D341Med (cell line): ENCODE measurements at regions not wholly inside any gene's neighbourhood (a gene's known extent, or its start where the extent isn't known, plus 50 kb on each side); places are given as distances from the start of the nearest gene placed in this dataset.
A peak's percentile ranks its signal among the peaks of the same experiment; 100 is the strongest.

Source experiments
- DNase-seq: peaks from one replicate; pipeline ENCODE4 v3.0.0; 2012; ENCODE audit warnings: low spot score

DNA sequence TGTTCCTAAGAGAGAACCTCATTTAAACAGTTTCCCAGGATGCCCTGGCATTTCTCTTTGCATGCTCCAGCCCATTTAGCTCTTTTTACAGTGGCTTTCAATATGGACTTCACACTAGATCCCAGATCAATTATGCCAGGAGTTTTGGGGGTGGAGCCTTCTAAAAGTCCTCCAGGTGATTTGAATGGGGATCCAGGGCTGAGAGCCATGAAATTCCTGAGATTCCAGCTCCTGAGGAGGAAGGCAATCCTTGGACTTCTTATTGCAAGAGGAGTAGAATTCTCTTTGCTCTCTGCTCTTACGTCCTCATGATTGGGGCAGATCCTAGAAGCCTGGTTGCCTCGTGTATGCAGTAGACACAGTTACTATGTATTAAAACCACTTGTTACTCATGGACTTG lies 184.2 kb downstream of the DHX35 start:
- no peak for DNase-seq

DNA sequence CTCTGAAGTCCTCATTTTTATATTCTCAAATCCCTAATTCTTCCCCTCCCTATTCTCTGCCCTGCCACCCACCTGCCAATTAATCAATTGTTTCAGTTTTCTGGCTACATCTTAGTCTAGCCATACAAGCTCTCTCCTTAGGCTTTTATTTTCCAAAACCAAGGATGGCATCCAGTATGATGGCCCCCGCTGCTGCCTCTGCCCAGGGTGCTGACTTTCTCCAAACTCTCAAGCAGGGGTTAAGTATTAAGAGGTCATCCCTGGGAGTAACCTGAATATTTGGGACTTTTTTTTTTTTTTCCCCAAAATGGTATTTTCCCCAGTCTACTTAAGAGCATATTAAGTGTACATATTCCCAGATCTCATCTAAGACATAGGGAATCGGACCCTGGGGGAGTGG lies 183.8 kb downstream of the DHX35 start:
- no peak for DNase-seq

DNA sequence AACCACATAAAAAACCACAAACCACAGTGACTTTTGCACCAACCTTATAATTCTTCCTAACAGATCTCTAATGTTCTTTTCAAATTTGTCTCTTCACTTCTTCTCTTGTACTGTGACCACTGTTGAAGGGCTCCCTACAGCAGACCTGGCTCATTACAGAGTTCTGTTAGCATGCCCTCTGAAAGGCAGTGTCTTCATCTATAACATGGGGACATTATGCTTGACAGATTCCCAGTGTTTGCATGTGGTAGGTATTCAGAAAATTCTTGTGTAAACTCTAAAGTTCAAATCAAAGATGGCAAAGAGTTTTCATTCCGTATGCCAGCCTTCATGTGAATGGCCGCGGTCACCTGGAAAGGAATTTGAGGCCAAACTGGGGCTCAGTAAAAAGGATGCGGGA lies 182.6 kb downstream of the DHX35 start:
- DNase-seq = no peak

DNA sequence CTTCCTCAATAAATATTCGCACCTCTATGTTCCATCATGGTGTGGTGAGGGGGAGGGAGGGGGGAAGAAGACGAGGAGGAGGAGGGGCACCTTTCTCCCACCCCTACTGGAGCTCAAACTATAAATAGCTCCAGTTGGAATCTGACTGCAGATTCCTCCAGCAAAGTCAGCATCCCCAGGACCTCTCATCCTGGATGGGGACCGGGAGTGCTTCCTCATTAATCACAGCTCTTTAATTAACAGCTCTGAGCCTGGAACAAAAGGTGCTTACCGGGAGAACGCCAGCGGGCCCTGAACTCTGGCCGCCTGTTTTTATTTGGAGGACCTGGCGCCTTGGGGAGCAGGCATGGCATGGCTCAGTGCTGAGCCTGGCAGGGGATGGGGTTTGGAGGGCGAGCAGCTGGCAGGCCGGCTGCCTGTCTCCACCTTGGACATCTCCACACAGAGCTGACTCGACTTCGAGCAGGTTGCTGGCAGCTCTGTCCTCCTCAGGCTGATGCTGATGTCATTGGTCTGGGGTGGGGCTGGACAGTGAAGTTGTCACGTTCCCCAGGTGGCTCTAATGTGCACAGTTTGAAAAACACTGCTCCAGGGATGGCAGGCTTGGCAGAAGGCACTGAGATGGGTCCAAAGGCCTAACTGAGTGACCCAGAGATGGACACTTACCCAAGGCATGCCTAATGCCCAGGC lies 180.4 kb downstream of the DHX35 start:
- DNase-seq = no peak

DNA sequence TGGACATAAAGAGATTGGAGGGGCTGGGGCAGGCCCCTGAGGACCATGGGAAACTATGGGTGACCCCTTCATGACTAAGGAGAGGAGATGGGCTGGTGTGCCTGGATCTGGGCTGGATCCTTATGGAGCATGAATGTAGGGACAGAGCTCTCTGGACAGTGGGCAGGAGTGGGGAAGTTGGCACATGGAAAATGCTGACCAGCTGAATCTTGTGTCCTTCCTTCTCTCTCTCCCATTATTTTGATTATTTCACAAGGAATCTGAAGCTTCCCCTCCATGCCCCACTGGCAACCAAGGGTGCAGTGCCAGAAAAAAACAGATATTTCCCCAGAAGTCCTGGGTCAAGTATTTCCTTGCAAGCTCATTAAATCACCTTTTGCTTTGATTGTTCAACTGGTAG lies 175.2 kb downstream of the DHX35 start:
- no peak for DNase-seq

DNA sequence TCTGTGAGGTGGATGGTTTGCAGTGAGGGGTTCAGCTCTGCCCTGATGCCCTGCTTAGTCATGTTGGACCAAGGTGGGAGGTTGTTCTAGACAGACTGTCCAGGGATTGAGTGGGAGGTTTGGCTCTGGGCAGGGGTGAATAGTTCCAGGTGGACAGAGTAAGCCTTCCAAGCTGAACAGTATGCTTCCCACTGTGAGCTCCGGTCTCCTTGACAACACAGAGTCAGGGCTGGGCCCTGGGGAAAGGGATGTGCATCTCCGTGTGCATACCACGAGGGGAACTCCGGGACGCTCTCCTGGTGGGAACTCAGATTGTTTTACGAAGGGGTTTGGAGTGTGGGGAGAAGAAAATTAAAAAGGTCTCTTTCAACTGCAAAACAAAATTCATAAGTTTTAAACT lies 174.7 kb downstream of the DHX35 start:
- no peak for DNase-seq

DNA sequence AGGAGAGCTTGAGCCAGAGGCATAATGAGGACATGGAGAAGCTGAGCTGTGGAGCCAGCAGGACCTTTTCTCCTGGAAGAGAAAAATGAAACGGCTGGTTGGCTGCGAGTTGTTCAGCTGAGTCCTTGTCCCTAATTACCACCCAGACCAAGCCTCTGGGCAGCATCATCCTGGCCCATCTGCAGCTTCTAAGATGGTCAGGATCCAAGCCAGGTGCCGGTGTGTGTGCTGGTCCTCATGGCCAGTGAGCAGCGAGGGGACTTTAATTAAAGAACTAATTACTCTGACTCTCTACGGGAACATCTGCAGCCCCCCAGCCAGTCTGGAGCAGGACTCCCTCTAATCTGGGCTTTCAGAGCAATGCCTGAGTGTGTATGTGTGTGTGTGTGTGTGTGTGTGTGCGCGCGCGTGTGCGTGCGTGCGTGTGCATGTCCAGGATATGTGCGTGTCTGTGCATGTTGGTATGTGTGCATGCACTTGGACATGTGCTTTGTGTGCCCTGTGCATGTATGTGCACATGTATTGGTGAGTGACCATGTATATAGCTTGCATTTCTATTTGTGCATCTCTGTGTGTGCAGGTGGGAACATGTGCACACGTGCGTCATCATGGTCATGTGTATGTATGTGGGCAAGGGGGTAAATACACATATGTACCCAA lies 173.9 kb downstream of the DHX35 start:
- DNase-seq = no peak

DNA sequence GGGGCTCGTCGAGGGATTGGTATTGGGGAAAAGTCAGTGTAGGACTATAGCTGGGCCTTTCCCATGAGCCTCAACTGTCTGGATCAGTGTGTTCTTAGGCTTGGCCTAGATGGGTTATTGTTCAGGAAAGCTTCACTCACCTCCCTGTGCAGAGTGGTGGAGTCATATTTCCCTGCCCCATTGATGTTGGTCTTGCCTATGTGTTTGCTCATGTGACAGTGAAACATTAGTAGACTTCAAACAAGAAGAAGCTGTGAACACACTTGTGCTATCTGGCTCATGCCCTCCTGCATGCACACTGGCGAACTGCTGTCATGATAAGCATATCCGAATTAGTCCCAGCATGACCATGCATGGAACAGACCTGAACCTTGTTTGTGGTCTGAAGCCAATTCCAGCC lies 171.1 kb downstream of the DHX35 start:
- no peak for DNase-seq

DNA sequence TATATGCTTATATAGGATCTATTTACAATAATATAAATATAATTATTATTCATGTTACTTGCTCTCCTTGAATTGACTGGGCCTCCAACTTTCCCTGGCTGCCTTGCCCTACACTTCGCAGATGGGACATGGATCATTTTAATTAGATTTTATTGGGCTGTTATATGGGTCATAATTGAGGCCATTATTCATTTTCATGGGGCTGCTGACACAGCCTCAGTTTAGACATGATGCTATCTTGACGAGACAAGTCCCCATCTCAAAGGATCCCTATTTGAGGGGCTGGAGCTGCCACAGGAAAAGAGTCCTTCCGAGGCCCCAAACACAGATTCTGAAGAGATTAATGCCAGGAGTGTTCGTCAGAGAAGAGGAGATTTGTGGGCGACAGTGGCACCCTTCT lies 170.4 kb downstream of the DHX35 start:
- DNase-seq = no peak

DNA sequence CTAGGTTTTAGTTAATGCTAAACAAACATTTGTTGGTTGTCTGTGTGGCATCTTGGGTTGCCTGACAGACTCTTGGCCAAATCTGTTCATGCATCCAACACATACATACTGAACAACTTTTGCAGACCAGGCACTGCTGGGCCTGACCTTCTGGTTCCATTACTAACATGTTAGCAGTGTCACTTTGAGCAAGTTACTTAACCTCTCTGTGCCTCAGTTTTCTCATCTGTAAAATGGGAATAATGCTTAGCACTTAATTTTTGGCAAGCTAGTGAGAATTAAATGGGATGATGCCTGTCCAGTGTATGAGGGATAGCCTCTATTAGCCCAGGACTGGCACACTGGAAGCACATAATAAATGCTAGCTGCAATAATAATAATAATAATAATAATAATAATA lies 169.9 kb downstream of the DHX35 start:
- no peak for DNase-seq

DNA sequence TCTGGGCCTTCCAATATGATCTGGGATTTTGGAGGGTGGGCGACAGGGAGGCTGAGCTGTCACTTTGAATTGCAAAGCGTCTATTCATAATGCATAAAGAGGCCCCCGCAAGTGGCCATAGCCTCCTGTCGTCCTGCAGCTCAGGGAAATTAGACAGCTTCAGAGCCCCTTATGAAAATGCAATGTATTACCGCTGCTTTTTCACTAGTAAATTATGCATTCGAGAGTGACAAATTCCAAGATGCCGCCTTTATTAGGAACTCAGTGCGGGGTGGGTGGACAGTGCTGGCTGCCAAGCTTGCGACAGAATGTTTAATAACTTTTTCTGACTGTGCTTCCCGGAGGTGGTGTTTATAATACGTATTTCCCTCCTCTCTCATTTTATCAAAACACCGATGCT lies 168.5 kb downstream of the DHX35 start:
- no peak for DNase-seq

DNA sequence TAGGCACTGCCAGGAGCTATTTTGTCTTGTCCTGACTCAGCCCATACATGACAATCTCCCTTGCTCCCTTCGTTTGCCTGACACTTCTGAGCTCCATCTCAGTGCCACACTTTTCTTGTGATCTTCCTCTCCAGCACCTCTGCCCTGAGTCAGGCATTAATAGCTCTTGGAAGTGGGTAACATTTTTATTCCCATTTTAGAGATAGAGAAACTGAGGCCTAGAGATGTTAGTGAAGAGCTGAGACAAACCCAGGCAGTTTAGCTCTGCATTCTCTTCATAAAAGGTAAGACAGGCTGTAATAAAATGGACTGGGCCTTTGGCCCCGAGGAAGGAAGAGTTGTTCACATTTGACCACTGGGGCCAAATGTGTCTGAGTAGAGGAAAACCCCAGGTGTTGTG lies 167.4 kb downstream of the DHX35 start:
- DNase-seq = no peak

DNA sequence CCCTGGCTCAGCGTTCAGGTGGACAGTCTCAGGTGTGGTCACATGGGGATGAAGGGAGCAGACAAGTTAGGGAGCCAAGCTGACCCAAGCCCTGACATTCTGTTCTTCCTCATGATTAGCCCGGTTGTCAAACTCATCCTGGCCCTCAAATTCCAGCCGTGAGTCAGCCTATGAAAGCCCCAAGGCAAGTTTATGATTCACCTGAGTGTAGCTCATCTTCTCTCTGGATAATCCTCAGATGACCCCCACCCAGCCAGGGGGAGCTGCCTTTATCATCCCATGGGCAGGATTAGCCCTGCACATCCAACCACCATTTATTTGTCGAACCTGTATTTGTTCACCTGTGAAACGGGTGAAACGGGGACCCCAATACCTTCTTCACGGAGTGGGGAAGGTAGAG lies 161.9 kb downstream of the DHX35 start:
- DNase-seq = no peak

DNA sequence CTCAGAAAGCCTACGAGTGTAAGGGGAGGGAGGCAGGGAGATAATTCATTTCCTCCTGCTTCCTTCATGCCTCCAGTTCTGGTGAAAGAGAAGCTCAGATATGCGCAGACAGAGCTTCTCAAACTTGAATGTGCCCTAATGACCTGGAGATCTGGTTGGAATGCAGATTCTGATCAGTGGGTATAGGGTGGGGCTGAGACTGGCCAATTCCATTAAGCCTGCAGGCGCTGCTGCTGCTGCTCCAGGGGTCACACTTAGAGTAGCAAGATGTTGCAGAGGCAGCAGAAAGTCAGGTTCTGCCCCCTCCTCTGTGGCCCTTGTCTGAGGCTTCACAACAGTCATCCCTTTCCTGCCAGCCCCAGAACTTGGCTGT lies 161.0 kb downstream of the DHX35 start:
- no peak for DNase-seq

DNA sequence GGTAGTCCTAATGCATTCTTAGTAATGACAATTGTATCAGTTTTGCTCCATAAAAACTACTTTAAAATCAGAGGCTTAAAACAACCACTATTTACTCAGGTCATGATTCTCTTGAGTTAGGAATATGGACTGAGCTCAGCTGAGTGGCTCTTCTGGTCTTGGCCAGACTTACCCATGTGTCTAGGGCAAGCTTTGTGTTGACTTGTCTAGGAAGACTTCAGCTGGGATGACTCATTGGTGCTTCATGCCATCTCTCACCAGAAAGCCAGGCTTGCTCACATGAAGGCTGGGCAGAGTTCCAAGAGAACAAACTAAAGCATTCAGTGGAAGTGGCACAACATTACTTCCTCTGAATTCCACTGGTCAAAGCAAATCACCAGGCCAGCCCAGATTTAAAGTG lies 155.3 kb downstream of the DHX35 start:
- DNase-seq = no peak

DNA sequence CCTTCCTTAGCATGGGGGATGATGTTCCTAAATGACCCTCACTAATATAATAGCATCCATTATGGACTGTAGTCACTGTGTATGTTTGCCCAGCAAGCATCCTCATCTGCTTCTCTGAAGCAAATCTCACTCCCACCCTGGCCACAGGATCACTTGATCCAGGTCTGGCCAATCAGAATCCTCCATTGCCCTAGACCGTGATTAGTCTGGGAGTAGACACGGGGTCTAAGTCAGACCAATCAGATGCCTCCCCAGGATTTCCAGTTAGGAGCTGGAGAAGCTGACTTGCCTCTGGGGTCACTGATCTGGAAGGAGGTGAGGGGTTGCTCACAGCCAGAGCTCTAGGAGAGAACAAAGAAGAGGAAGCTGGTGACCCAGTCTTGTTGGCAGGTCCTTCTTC lies 153.9 kb downstream of the DHX35 start:
- DNase-seq = no peak

DNA sequence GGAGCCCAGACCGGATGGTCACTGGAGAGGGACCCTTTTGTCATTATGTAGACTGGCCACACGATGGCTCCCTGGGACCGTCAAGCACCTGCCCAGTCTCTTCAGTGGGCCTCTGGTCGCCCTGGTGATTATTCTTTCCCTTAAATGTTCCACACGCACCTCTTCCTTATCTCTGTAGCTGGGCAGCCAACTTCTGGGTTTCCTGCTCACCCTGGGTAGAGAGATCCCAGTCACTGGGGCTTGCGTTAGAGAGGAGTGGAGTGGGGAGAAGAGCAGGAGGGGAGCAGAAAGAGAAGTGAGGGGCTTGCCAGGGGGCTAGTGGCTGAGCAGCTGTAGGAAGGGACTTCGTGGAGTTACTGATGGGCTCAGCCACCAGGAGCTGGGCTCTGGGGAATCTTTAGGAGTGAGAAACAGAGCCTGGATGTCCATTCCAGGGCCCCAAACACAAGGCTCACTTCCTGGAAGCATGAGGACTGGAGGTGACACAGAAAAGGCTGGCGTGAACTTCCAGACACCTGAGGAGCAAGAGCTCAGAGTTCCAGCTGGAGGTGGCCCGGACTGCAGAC lies 150.1 kb downstream of the DHX35 start:
- DNase-seq = peak; percentile 78

DNA sequence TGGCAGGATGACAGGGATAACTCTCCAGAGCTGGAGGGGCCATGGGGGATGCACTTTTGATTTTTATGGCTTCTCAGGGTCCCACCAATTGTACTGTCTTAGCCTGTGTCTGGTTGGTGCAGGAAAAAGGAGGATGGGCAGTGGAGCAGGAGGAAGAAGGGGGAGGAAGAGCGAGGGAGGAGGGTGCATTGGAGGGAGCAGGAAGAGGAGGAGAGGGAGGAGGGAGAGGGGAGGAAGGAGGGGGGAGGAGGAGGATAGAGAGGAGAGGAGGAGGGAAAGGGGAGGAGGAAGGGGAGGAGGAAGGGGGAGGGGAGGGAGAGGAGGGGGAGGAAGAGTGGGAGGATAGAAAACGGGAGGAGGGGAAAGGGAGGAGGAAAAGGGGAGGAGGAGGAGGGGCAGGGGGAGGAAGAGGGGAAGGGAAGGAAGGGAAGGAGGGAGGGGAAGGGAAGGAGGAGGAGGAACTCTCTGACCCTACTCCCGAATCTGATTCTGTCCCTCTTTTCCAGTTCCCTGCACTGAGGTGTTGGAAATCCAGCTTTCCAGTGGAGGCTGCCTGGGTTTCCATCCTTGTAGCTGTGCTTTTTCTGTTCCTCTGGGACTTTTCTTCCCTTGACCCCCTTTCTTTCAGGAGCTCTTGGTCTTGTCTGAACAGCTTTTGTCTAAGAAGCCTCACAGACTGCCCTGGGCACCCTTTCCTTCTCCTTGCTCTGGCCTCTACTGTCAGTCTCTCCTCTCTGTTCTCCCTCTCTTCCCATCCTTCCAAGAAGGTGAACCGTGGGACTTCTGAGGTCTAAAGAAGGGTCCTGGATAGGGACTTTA lies 149.4 kb downstream of the DHX35 start:
- no peak for DNase-seq

DNA sequence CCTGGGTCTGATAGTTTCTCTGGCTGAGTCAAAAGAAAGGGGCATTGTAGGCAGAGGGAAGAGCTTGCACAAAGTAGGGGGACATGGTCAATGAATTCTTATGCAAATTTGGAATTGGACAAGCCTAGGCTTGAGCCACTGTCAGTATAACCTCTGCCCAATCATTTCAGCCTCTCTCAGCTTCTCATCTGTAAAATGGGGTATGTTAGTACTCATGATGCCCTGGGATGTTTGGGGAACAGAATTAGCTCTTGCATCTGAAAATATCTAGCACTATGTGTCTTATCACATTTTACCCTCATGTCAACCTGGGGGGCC lies 148.6 kb downstream of the DHX35 start:
- DNase-seq = no peak

DNA sequence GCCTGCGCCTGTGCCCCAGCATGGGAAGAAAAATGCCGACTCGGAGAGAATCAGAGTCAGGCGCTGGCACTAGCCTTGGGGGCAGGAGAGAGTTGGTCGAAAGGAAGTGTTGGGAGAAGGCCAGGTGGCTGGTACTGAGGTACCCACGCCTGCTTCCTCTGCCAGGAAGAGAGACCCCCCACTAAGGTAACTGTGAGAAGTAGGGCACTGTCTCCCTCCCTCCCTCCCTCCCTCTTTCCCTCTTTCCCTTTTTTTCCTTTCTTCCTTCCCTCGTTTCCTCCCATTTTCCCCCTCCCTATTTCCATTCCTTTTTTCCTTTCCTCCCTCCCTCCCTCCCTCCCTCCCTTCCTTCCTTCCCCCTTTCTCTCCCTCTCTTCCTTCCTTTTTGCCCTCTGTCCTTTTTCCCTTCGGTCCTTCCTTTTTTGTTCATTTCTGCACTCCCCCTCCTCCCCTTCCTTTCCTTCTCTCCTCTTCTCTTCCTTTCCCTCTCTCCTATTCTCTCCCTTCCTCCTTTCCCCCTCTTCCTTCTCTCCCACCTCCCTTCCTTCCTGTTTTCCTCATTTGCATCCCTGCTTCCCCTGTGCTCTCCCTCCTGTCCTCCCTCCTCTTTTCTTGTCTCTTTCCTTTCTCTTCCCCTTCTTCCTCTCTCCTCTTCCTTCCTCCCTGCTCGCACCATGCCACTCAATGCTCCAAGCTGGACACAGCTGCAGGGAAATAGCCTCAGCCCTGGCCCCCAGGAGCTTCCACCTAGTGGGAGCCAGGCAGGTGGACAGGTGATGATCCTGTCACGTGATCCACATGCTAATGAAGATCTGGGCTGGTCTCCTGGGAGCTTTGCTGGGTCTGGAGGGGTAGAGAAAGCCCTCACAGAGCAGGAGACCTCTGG lies 148.0 kb downstream of the DHX35 start:
- DNase-seq = no peak

DNA sequence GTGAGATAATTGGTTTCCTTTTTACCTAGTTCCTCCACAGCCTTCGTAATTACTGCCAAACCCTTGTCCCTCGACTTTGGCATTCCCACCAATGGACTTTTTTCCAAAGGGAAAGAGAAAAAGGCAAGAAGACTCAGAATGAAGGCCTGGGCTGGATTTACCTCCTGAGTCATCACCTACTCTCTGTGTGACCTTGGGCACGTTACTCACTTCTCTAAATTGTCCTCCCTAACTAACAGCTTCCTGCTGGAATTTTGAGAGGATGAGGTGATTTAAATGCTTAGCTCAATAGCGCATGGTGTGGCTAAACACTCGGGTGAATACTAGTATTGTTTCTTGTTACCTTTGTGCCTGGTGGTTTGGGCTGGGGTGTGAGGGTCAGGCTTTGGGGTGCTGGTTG lies 146.6 kb downstream of the DHX35 start:
- no peak for DNase-seq

DNA sequence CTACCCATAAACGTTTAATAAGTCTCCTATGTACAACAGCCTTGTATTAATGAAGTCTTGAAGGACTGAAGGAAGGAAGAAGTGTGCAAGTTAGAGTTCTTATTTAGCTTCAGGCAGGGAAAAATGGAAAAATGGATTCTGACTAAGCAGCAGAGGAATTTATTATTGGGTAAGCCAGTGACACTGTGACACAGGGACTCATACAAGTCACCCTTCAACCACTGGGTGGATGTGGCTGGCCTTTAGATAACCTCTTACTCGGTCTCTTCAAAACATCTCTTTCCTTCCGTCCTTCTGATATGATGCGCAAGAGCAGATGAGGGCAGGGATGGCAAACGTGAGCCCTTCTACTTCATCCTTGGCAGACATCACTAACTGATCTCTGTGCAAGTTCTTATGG lies 145.6 kb downstream of the DHX35 start:
- DNase-seq = no peak
